Aorta (tissue), 5 donors: ENCODE measurements at regions not wholly inside any gene's neighbourhood (a gene's known extent, or its start where the extent isn't known, plus 50 kb on each side); places are given as distances from the start of the nearest gene placed in this dataset.

ENCODE experiments used
- ATAC-seq: fragments of 200-7000 bp; cut with Tn5 transposase; one replicate; pipeline ENCODE4 v1.9.1; 2022; ENCODE audit warnings: moderate library complexity; ENCODE audit not compliant: low FRiP score
- DNase-seq, 2 donors: peaks; one replicate each; pipeline ENCODE4 v3.0.0-alpha.2; 2020
- H3K27ac ChIP-seq, 2 donors: one replicate each; pipeline ENCODE4 v1.5.1; 2013; ENCODE audit warnings: low read length in 2 of 2, mild to moderate bottlenecking in 2 of 2, moderate library complexity in 2 of 2, control low read depth in 1 of 2, inconsistent platforms in 1 of 2, low read depth in 1 of 2
- H3K27me3 ChIP-seq, 2 donors: one replicate each; pipeline ENCODE4 v1.6.1; 2013; ENCODE audit warnings: control low read depth in 1 of 2, low read length in 1 of 2, mild to moderate bottlenecking in 1 of 2, moderate library complexity in 1 of 2; ENCODE audit not compliant: insufficient read depth in 2 of 2, control insufficient read depth in 1 of 2
- H3K36me3 ChIP-seq, 2 donors: one replicate each; pipeline ENCODE4 v1.6.1; 2013; ENCODE audit warnings: control low read depth in 1 of 2, low read length in 1 of 2, mild to moderate bottlenecking in 1 of 2; ENCODE audit not compliant: insufficient read depth in 2 of 2, control insufficient read depth in 1 of 2
- H3K4me1 ChIP-seq, 2 donors: one replicate each; pipeline ENCODE4 v1.6.1; 2013; ENCODE audit warnings: low read length in 2 of 2, control low read depth in 1 of 2, mild to moderate bottlenecking in 1 of 2, moderate library complexity in 1 of 2; ENCODE audit not compliant: insufficient read depth in 2 of 2, control insufficient read depth in 1 of 2
- H3K4me3 ChIP-seq, 2 donors: one replicate each; pipeline ENCODE4 v1.5.1; 2013; ENCODE audit warnings: low read length in 2 of 2, control low read depth in 1 of 2, mild to moderate bottlenecking in 1 of 2
- H3K9me3 ChIP-seq: one replicate; pipeline ENCODE4 v1.6.1; 2013; ENCODE audit warnings: mild to moderate bottlenecking, low read length; ENCODE audit not compliant: control insufficient read depth
- WGBS, 2 donors: extraction: QIAGEN DNeasy Blood & Tissue Kit; methylation state at CpG; one replicate each; pipeline ENCODE4 v1.1.7; 2013; 5-methylcytosine and 5-hydroxymethylcytosine counted together
- intact Hi-C, 2 donors: fragments of 100-400 bp; cut with DNase I; formaldehyde crosslinking; loops; one replicate each; pipeline versions ENCODE4 v1.14.2 to v1.15.0; 2022
- donor health status: healthy with polysubstance abuse.
- donor health status: Bipolar disorder and iron deficiency.
- donor health status: DM: no; HTN: no; CAD: no.
- donor health status: DM: no; HTN: no; CAD: no.
- donor health status: DM: yes; HTN: yes; CAD: no.

DNA sequence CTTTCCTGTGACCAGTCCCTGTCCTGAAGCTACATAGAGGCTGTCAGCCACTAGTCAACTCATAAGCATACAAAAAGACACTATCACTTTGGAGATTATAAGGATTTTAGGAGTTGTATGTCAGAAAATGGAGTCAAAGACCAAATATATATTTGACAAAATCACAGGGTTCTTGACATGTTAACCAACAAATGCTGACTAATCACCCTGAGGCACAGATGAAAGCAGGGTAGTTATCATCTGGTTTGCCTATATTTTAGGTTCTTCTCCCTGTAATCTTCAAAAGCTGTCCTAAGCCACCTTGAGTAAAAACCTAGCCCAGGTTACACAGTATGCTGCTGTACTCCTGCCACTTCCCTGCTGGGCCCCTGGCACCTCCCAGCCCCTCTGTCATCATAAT, 64.7 kb upstream of the ERCC6L2 start:
- ATAC-seq (no peak), DNase-seq (no peak)
- intact Hi-C loops, result no loop called here
- H3K27ac ChIP-seq, result no peak overlapping the region
- no peak overlapping the region for H3K4me3 ChIP-seq
- H3K27me3 ChIP-seq, result no peaks in the 10 kb centered on the region
- peaks cover 2 to 5% of the 10 kb centered on the region in 2 donors for H3K4me1 ChIP-seq
- H3K36me3 ChIP-seq, result no peaks in the 10 kb centered on the region
- H3K9me3 ChIP-seq, result no peaks in the 10 kb centered on the region

DNA sequence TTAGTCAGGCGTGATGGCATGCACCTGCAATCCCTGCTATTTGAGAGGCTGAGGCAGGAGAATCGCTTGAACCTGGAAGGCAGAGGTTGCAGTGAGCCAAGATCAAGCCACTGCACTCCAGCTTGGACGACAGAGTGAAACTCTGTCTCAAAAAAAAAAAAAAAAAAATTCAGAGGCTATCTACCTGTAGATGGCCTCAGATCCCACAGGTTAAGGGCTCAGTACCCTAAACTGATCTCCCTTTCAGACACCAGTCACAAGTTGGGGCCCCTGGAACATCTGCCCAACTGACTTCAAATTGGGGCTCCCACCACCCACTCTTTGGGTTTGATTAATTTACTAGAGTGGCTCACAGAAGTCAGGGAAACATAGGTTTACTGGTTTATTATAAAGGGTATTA, 65.4 kb upstream of the ERCC6L2 start:
- DNase-seq, result no peak
- ATAC-seq, result no peak
- Histone ChIP-seq H3K27ac (no peak overlapping the region), H3K4me3 (no peak overlapping the region), H3K27me3 (no peaks in the 10 kb centered on the region), H3K9me3 (no peaks in the 10 kb centered on the region), H3K4me1 (peaks cover 2 to 5% of the 10 kb centered on the region in 2 donors), H3K36me3 (no peaks in the 10 kb centered on the region)
- 63 to 76% methylated on average over 3 of the region's 3 CpGs for WGBS, 2 donors
- intact Hi-C loops, result no loop called here

DNA sequence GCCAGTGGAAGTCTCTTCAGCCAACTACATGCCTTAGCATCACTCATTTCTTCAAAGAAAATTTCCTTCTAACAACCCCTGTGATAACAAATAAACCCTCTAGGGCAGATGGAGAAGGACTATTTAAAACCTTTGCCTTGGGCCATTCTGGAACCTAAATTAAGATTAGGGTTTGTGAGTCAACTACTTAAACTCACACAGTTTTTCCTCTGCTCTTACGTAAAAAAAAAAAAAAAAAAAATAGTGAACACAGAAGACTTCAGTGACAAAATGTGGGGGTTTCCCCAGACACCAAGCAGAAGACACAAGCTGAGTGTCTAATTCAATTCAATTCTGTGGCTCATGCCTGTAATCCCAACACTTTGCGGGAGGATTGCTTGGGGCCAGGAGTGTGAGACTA, 65.8 kb upstream of the ERCC6L2 start:
- intact Hi-C loops, result no loop called here
- H3K27me3 ChIP-seq, result no peaks in the 10 kb centered on the region
- no peaks in the 10 kb centered on the region for H3K9me3 ChIP-seq
- H3K4me1 ChIP-seq, result peaks cover 2 to 5% of the 10 kb centered on the region in 2 donors
- no peaks in the 10 kb centered on the region for H3K36me3 ChIP-seq
- no peak for ATAC-seq
- 69 to 73% methylated on average over 2 of the region's 2 CpGs for WGBS, 2 donors
- no peak overlapping the region for H3K4me3 ChIP-seq
- H3K27ac ChIP-seq, result no peak overlapping the region
- no peak for DNase-seq

DNA sequence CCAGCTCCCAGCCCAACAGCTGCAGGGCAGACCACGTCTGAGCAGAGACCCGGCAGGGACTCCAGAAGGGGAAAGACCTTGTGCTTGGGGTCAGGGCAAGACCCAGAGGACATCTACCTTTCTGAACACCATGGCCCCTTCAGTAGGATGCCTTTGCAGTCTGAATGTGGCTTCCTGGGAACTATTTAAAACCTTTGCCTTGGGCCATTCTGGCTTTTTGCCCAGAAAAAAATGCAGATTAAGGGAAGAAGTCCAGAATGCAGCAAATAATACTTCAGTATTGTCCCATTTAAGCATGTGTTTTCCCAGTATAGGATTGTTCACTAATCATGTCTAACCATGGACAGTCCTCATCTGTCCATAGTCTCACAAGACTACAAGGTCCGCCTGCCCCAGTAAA, 67.5 kb upstream of the ERCC6L2 start:
- H3K27ac ChIP-seq, result peak overlapping the region in 1 of 2 donors; percentile 23
- H3K4me3 ChIP-seq, result no peak overlapping the region
- H3K36me3 ChIP-seq, result no peaks in the 10 kb centered on the region
- H3K27me3 ChIP-seq, result no peaks in the 10 kb centered on the region
- DNase-seq (no peak), ATAC-seq (no peak)
- WGBS, 2 donors, result 44 to 60% methylated on average over 3 of the region's 3 CpGs
- intact Hi-C loops, result no loop called here
- H3K9me3 ChIP-seq, result no peaks in the 10 kb centered on the region
- H3K4me1 ChIP-seq, result peaks cover 2 to 5% of the 10 kb centered on the region in 2 donors

DNA sequence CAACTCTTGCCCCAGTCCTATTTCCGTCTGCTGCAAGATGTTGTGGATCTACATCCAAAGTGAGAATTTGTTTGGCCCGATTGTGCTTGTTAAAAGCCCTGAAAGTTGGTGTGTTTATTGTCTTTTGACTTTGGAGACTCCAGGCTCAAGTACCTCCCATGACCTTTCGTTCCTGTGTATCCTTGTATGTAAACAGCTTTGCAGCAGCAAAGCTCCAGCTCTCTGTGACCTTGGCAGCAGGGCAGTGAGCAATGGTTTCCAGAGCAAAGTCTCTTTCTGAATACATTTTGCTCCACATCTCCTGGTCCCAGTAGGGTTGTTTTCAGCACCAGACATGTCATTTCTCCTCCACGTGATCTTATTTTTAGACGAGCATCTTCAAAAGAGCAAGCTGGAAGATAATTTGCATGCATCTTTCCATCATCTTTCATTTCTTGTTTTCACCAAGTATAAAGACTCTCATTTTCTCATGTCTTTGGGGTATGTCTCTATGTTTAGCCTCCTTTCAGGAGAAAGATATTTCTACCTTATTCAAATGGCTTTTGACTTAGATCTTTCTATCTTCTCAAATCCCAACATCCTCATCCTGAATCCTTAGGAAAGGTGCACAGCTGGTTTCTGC, 68.1 kb upstream of the ERCC6L2 start:
- intact Hi-C loops, result no loop called here
- peak overlapping the region in 1 of 2 donors; percentile 57 for H3K27ac ChIP-seq

DNA sequence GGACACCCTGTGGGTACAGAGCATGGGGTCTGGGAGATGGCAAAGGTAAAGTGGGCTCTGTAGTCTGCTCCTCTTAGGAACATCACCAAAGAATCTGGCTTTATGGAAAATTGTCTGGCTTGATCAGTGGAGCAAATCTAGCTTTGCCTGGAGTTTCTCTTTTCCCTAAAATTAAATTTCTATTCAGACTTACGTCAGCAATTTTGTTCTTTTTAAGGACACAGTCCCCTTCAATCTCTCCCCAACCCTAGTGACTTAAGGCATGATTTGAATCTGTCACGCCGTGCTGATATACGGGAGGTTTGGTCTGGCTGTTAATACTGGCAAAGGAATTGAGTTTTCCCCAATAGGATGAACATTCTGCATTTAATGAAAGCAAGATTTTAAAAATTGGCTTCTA, 72.3 kb upstream of the ERCC6L2 start:
- no peaks in the 10 kb centered on the region for H3K9me3 ChIP-seq
- intact Hi-C loops, result no loop called here
- H3K27me3 ChIP-seq, result no peaks in the 10 kb centered on the region
- WGBS, 2 donors, result 93 to 94% methylated on average over 4 of the region's 4 CpGs
- no peak for ATAC-seq
- no peak overlapping the region for H3K4me3 ChIP-seq
- no peaks in the 10 kb centered on the region for H3K36me3 ChIP-seq
- no peak overlapping the region for H3K27ac ChIP-seq
- DNase-seq, result no peak
- peaks cover 2 to 5% of the 10 kb centered on the region in 2 donors for H3K4me1 ChIP-seq

More for the DNA sequence above, 68.1 kb upstream of the ERCC6L2 start:
- Histone ChIP-seq H3K4me3 (no peak overlapping the region), H3K27me3 (no peaks in the 10 kb centered on the region), H3K36me3 (no peaks in the 10 kb centered on the region), H3K4me1 (peaks cover 2 to 5% of the 10 kb centered on the region in 2 donors), H3K9me3 (no peaks in the 10 kb centered on the region)
- 9 to 13% methylated on average over 5 of the region's 5 CpGs for WGBS, 2 donors
- DNase-seq (no peak), ATAC-seq (peak; percentile 74)

DNA sequence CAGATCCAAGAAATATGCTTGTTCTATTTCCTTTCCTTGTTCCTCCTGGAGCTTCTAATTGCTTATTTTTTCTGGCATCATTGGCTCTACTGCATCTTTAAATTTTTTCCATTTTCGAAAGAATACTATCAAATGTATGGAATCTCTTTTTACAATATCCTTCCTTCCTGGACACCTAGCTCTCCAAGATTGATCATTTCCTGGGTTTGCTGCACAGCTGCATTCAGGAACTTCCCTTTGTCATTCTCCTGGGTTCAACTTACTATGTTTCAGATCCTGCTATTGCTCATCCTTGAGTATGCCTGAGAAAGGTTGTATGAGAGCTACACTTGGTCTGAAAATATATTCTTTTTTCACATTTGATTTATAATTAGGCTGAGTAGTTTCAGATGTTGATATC, 73.7 kb upstream of the ERCC6L2 start:
- Histone ChIP-seq H3K27ac (no peak overlapping the region), H3K9me3 (no peaks in the 10 kb centered on the region), H3K27me3 (no peaks in the 10 kb centered on the region), H3K4me3 (no peak overlapping the region), H3K4me1 (peaks cover 0 to 5% of the 10 kb centered on the region in 2 donors), H3K36me3 (no peaks in the 10 kb centered on the region)
- DNase-seq (no peak), ATAC-seq (no peak)
- intact Hi-C loops, result no loop called here
- WGBS, 2 donors, result 78 to 90% methylated on average over 1 of the region's 1 CpG

DNA sequence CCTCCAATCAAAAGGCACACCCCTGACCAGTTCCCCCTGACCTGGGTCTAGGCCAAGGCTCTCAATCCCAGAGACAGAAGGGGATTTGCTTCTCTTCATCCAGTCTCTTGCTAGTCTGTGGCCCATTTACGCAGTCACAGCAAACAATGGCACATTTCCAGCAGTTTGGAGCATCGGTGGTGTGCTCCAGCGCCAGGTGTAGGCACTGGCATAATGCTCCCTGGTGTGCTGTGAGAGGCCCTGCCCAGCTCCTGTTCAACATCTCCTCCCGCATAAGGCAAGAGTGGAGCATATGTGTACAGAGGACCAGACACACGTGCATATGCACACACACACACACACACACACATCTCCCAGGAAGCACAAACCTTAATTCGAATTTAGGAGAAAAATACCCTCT, 79.5 kb upstream of the ERCC6L2 start:
- intact Hi-C loops, result no loop called here
- whole genome bisulfite sequencing, 2 donors, result 92 to 94% methylated on average over 6 of the region's 6 CpGs
- Histone ChIP-seq H3K27ac (no peak overlapping the region), H3K4me1 (peaks cover 3 to 6% of the 10 kb centered on the region in 2 donors), H3K27me3 (no peaks in the 10 kb centered on the region), H3K36me3 (no peaks in the 10 kb centered on the region), H3K9me3 (no peaks in the 10 kb centered on the region), H3K4me3 (no peak overlapping the region)
- no peak for ATAC-seq
- DNase-seq, result no peak

DNA sequence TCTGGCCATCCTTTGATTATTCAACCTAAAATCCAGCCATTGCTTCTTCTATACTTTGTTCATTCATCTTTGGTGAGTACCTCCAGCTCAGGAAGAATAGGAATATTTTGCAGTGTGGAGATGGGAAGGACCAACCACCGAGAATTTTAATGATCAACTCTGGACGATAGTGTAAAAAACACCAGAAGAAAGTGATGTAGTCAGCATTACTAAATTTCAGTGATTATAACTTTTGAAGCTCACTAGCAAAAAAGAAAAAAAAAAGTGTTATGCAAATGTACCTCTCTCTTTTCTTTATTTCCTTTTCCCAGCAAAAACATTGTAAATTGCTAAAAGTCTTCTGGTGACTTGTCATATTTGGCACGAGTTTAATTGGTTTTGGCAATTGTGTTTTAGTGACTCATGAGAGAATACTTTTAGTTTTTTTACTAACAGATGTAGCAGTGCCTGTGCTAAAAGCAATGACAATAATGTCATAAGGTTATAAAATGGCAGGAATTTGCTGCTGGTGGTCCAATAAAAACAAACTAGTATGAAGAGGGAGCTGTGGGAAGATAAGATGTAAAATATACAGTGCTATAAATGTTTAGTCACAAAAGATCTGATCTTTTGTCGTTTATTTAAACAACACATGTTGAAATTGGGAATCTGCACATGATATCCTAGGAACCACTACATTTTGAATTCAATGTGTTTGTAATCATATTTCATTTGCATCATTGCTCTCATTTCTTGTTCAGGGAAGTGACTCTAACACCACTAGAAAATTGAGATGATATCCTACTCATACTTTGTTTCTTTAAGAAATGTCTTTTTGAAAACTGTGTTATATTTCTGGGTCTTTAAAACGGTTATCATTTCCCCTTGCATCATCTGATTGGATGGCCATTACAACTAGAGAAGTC, 81.3 kb upstream of the ERCC6L2 start:
- ATAC-seq (peak; percentile 82), DNase-seq (no peak)
- H3K36me3 ChIP-seq, result no peaks in the 10 kb centered on the region
- H3K9me3 ChIP-seq, result no peaks in the 10 kb centered on the region
- no peaks in the 10 kb centered on the region for H3K27me3 ChIP-seq
- H3K4me3 ChIP-seq, result peak overlapping the region in 1 of 2 donors; percentile 24
- WGBS, 2 donors, result 6% methylated on average over 5 of the region's 5 CpGs
- no peak overlapping the region for H3K27ac ChIP-seq
- intact Hi-C loops, result no loop called here
- peaks cover 3 to 6% of the 10 kb centered on the region in 2 donors for H3K4me1 ChIP-seq
